Calu3 (cell line): ENCODE measurements at regions not wholly inside any gene's neighbourhood (a gene's known extent, or its start where the extent isn't known, plus 50 kb on each side); places are given as distances from the start of the nearest gene placed in this dataset.

Source experiments
- BruUV-seq: library from RNA; stranded (reverse); fragments of 400-500 nt; replicated peaks from 2 replicates; lab custom pipeline; 2021; lab: Mats Ljungman, UMichigan
- CTCF ChIA-PET: fragments of 300-600 bp; sonication (Branson Sonifier 250); formaldehyde crosslinking; loops from one replicate; lab custom pipeline; 2022; ENCODE audit warnings: antibody characterized with exemption; lab: Charles Lee
- DNase-seq: peaks from one replicate; pipeline ENCODE4 v3.0.0; 2022
- H3K27ac Mint-ChIP-seq: one replicate; pipeline ENCODE4 v1.8.0; 2022; ENCODE audit warnings: mixed read lengths; ENCODE audit not compliant: unreplicated experiment
- H3K27me3 Mint-ChIP-seq: one replicate; pipeline ENCODE4 v1.8.0; 2022; ENCODE audit warnings: mixed read lengths; ENCODE audit not compliant: unreplicated experiment
- H3K36me3 Mint-ChIP-seq: one replicate; pipeline ENCODE4 v1.8.0; 2022; ENCODE audit warnings: mild to moderate bottlenecking, moderate library complexity, mixed read lengths; ENCODE audit not compliant: insufficient read depth, unreplicated experiment
- H3K4me1 Mint-ChIP-seq: one replicate; pipeline ENCODE4 v1.8.0; 2022; ENCODE audit warnings: mild to moderate bottlenecking, low read depth, mixed read lengths; ENCODE audit not compliant: unreplicated experiment
- H3K4me3 Mint-ChIP-seq: one replicate; pipeline ENCODE4 v1.8.0; 2022; ENCODE audit warnings: mild to moderate bottlenecking, low read depth, moderate library complexity, mixed read lengths; ENCODE audit not compliant: unreplicated experiment
- H3K9me3 Mint-ChIP-seq: one replicate; pipeline ENCODE4 v1.8.0; 2022; ENCODE audit warnings: low read depth, mixed read lengths; ENCODE audit not compliant: unreplicated experiment
- CTCF ChIP-seq: fragments of 200-600 bp; IDR thresholded peaks from one replicate; pipeline ENCODE4 v1.8.0; 2022; ENCODE audit warnings: antibody characterized with exemption; ENCODE audit not compliant: unreplicated experiment
- intact Hi-C: fragments of 100-400 bp; cut with micrococcal nuclease; formaldehyde crosslinking; loops from one replicate; pipeline ENCODE4 v1.10.0; 2022; ENCODE audit not compliant: unreplicated experiment

- no TSS peak for BruUV-seq
- no peak for TF ChIP-seq CTCF
- no peak overlapping the region for H3K4me3 Mint-ChIP-seq
- H3K4me1 Mint-ChIP-seq: no peaks in the 10 kb centered on the region
- no peaks in the 10 kb centered on the region for H3K9me3 Mint-ChIP-seq
- CTCF ChIA-PET: no interaction called here
- intact Hi-C loops: no loop called here
- no peaks in the 10 kb centered on the region for H3K27me3 Mint-ChIP-seq
- H3K27ac Mint-ChIP-seq: no peak overlapping the region
- no peaks in the 10 kb centered on the region for H3K36me3 Mint-ChIP-seq
- DNase-seq: no peak
Measured at GRCh38 chr13:62022369-62022768, 606.7 kb upstream of the PCDH20 start.

- CTCF ChIA-PET: no interaction called here
- BruUV-seq: no TSS peak
- no peaks in the 10 kb centered on the region for H3K27me3 Mint-ChIP-seq
- H3K4me1 Mint-ChIP-seq: no peaks in the 10 kb centered on the region
- no peak overlapping the region for H3K27ac Mint-ChIP-seq
- no peak for TF ChIP-seq CTCF
- no peak overlapping the region for H3K4me3 Mint-ChIP-seq
- no peak for DNase-seq
- intact Hi-C loops: loop anchor here (10.0 kb wide), 1 partner anchor 335 kb away; no protein-coding TSS in a partner anchor
- no peaks in the 10 kb centered on the region for H3K9me3 Mint-ChIP-seq
- H3K36me3 Mint-ChIP-seq: no peaks in the 10 kb centered on the region
Measured at GRCh38 chr13:62019858-62020257, 604.2 kb upstream of the PCDH20 start.

GRCh38 chr13:62014299-62014698 is 598.6 kb upstream of the PCDH20 start:
- Mint-ChIP-seq H3K4me1 (no peaks in the 10 kb centered on the region), H3K9me3 (no peaks in the 10 kb centered on the region), H3K27ac (no peak overlapping the region), H3K36me3 (no peaks in the 10 kb centered on the region), H3K27me3 (no peaks in the 10 kb centered on the region), H3K4me3 (no peak overlapping the region)
- BruUV-seq: no TSS peak
- CTCF ChIA-PET: no interaction called here
- intact Hi-C loops: loop anchor here (10.0 kb wide), 1 partner anchor 341 kb away; no protein-coding TSS in a partner anchor
- DNase-seq: no peak
- no peak for TF ChIP-seq CTCF

- CTCF ChIA-PET: no interaction called here
- no TSS peak for BruUV-seq
- intact Hi-C loops: no loop called here
- no peaks in the 10 kb centered on the region for H3K27me3 Mint-ChIP-seq
- no peak for TF ChIP-seq CTCF
- DNase-seq: no peak
- H3K36me3 Mint-ChIP-seq: no peaks in the 10 kb centered on the region
- no peak overlapping the region for H3K27ac Mint-ChIP-seq
- no peaks in the 10 kb centered on the region for H3K9me3 Mint-ChIP-seq
- H3K4me1 Mint-ChIP-seq: no peaks in the 10 kb centered on the region
- H3K4me3 Mint-ChIP-seq: no peak overlapping the region
Measured at GRCh38 chr13:62003452-62003851, 587.8 kb upstream of the PCDH20 start.
